Mammary epithelial cell (primary cell): ENCODE measurements at regions not wholly inside any gene's neighbourhood (a gene's known extent, or its start where the extent isn't known, plus 50 kb on each side); places are given as distances from the start of the nearest gene placed in this dataset.

Experiments
- CTCF ChIP-seq, 2 donors: IDR thresholded peaks in 1 of 2; conservative IDR thresholded peaks in 1 of 2; 2 replicates each; pipeline ENCODE4 v1.5.1; 2011 to 2012; ENCODE audit warnings: inconsistent platforms in 2 of 2, low read length in 2 of 2, mild to moderate bottlenecking in 2 of 2, control low read depth in 1 of 2, low read depth in 1 of 2; ENCODE audit not compliant: insufficient read depth in 1 of 2; ENCODE audit errors: extremely low read depth in 1 of 2
- EZH2 ChIP-seq: IDR thresholded peaks from 2 replicates; pipeline ENCODE4 v1.6.1; 2012; ENCODE audit warnings: low read length, inconsistent platforms, borderline replicate concordance

GRCh38 chr11:26839911-26840698 is 118.2 kb upstream of the SLC5A12 start:
- TF ChIP-seq CTCF (conservative IDR thresholded peaks at IDR 0.05 in 1 of 2, IDR thresholded peaks at IDR 0.05 in 1 of 2; ENCODE audit: extremely low read depth in 1 of 2, insufficient read depth in 1 of 2, low read depth in 1 of 2, low read length in 2 of 2): no peak
- TF ChIP-seq EZH2: no peak
